Stomach smooth muscle (tissue), 2 donors: ENCODE measurements at regions not wholly inside any gene's neighbourhood (a gene's known extent, or its start where the extent isn't known, plus 50 kb on each side); places are given as distances from the start of the nearest gene placed in this dataset.
"Not testable (repeated sequence)": the region's sequence is repeated elsewhere in the genome, so short reads cannot be mapped to it uniquely, and the experiment has no call there.

Experiments
- H3K27ac ChIP-seq: one replicate; pipeline ENCODE4 v1.7.0; 2013; ENCODE audit warnings: mild to moderate bottlenecking, low read length, inconsistent platforms
- H3K27me3 ChIP-seq, 2 donors: one replicate each; pipeline ENCODE4 v1.7.0; 2013; ENCODE audit warnings: low read length in 2 of 2; ENCODE audit not compliant: insufficient read depth in 2 of 2, control insufficient read depth in 1 of 2
- H3K36me3 ChIP-seq, 2 donors: one replicate each; pipeline ENCODE4 v1.7.0; 2013; ENCODE audit warnings: low read length in 2 of 2; ENCODE audit not compliant: control insufficient read depth in 2 of 2, insufficient read depth in 2 of 2
- H3K4me1 ChIP-seq: one replicate; pipeline ENCODE4 v1.7.0; 2013; ENCODE audit warnings: low read length; ENCODE audit not compliant: control insufficient read depth, insufficient read depth
- H3K4me3 ChIP-seq, 2 donors: one replicate each; pipeline ENCODE4 v1.7.0; 2013; ENCODE audit warnings: low read length in 2 of 2
- H3K9ac ChIP-seq, 2 donors: one replicate each; pipeline ENCODE4 v1.7.0; 2013; ENCODE audit warnings: low read length in 2 of 2, mild to moderate bottlenecking in 1 of 2
- H3K9me3 ChIP-seq, 2 donors: one replicate each; pipeline ENCODE4 v1.7.0; 2013; ENCODE audit warnings: low read length in 2 of 2; ENCODE audit not compliant: control insufficient read depth in 2 of 2
- donor health status: healthy.
- donor health status: Pancreatic carcinoma.

DNA sequence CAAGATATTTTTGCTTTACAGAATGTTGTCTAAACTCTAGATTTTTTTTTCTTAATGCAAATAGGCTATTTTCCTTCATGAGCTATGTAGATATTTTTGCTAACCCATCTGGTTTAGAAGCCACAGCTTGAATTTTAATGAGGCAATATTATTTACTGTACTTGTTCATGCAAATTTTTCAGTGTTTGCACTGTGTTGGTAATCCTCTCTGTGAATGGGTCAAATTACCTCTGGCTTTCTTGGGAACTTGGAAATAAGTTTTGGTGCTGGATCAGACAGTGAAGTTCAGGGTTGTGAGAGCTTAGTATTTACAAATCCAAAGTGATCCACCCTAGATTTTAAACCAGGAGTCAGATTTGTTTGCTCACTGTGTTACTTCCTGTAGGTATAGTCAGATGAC lies 686.9 kb downstream of the NXPH1 start:
- H3K27me3 ChIP-seq = no peaks in the 10 kb centered on the region
- no peaks in the 10 kb centered on the region for H3K36me3 ChIP-seq
- no peak overlapping the region for H3K27ac ChIP-seq
- no peaks in the 10 kb centered on the region for H3K4me1 ChIP-seq
- H3K9me3 ChIP-seq = no peaks in the 10 kb centered on the region
- no peak overlapping the region for H3K4me3 ChIP-seq
- H3K9ac ChIP-seq = no peak overlapping the region

DNA sequence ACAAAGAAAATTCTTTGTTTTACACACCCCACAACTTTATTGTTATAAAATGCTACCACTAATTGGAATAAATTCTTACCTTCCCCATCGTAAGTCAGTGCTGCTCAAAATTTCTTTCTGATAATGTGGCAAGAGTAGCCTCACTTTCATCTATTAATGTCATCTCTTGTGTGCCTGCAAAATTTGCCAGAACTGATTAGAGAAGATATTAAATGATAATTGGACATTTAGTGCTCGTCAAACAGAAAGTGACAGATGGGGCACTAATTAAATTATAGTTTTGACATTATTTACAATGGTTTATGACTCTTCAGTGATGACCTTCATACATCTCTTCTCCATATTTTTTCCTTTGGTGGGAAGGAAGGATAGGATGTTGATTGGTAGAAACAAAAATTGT lies 690.9 kb downstream of the NXPH1 start:
- H3K4me1 ChIP-seq = no peaks in the 10 kb centered on the region
- H3K4me3 ChIP-seq = no peak overlapping the region
- H3K9ac ChIP-seq = no peak overlapping the region
- no peaks in the 10 kb centered on the region for H3K36me3 ChIP-seq
- H3K27ac ChIP-seq = no peak overlapping the region
- H3K9me3 ChIP-seq = no peaks in the 10 kb centered on the region
- H3K27me3 ChIP-seq = no peaks in the 10 kb centered on the region

DNA sequence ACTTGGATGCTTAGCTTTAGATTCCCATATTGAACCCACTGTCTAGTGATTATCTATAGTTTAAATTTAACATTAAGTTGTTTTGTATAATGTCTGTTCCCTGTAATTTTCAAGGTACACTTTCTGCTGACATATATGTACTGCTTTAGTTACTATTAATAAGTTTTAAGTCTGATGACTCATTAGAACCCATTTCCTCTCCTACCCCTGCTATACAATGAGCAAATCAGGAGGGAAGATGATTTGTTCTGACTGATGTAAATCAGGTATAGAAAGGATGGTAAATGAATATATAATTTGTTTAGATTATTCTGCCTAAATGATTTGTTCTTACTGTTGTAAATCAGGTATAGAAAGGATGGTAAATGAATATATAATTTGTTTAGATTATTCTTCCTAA lies 691.8 kb downstream of the NXPH1 start:
- H3K4me1 ChIP-seq = no peaks in the 10 kb centered on the region
- H3K27ac ChIP-seq = no peak overlapping the region

GRCh38 chr7:9127901-9128300 lies 694.5 kb downstream of the NXPH1 start:
- no peaks in the 10 kb centered on the region for H3K27me3 ChIP-seq
- no peaks in the 10 kb centered on the region for H3K9me3 ChIP-seq
- H3K9ac ChIP-seq = no peak overlapping the region
- H3K4me1 ChIP-seq = no peaks in the 10 kb centered on the region
- no peak overlapping the region for H3K27ac ChIP-seq
- H3K4me3 ChIP-seq = no peak overlapping the region
- no peaks in the 10 kb centered on the region for H3K36me3 ChIP-seq

More for the DNA sequence above, 691.8 kb downstream of the NXPH1 start:
- Histone ChIP-seq H3K9ac (no peak overlapping the region), H3K27me3 (no peaks in the 10 kb centered on the region), H3K36me3 (no peaks in the 10 kb centered on the region), H3K9me3 (no peaks in the 10 kb centered on the region), H3K4me3 (no peak overlapping the region)

- no peak overlapping the region for H3K4me3 ChIP-seq
- H3K9ac ChIP-seq = no peak overlapping the region
- H3K27me3 ChIP-seq = no peaks in the 10 kb centered on the region
- no peaks in the 10 kb centered on the region for H3K9me3 ChIP-seq
- no peaks in the 10 kb centered on the region for H3K4me1 ChIP-seq
- H3K27ac ChIP-seq = no peak overlapping the region
- H3K36me3 ChIP-seq = no peaks in the 10 kb centered on the region
Observed at GRCh38 chr7:9148687-9149086, 715.3 kb downstream of the NXPH1 start.

DNA sequence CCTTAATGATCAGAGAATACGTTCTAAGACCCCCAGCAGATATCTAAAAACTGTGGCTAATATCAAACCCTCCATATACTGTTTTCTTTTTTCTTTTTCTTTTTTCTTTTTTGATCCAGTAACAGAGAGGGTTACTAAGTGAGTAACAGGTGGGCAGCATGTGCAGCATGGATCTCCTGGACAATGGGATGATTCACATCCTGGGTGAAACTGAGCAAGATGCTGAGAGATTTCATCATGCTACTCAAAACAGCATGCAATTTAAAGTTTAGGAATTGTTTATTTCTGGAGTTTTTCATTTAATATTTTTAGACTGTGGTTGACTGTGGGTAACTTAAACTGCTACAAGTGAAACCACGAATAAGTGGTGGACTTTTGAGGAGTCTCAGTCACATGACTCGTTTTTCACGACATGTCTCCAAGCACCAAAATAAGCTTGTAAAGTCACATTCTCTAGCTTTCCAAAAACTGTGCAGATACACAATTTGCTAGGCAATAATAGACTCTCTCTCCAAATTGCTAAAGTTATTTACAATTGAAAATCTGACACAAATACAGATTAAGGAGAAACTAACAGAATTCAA lies 716.2 kb downstream of the NXPH1 start:
- no peaks in the 10 kb centered on the region for H3K4me1 ChIP-seq
- no peak overlapping the region for H3K27ac ChIP-seq
- no peak overlapping the region for H3K4me3 ChIP-seq
- no peaks in the 10 kb centered on the region for H3K27me3 ChIP-seq
- H3K9me3 ChIP-seq = no peaks in the 10 kb centered on the region
- H3K9ac ChIP-seq = no peak overlapping the region
- H3K36me3 ChIP-seq = no peaks in the 10 kb centered on the region

DNA sequence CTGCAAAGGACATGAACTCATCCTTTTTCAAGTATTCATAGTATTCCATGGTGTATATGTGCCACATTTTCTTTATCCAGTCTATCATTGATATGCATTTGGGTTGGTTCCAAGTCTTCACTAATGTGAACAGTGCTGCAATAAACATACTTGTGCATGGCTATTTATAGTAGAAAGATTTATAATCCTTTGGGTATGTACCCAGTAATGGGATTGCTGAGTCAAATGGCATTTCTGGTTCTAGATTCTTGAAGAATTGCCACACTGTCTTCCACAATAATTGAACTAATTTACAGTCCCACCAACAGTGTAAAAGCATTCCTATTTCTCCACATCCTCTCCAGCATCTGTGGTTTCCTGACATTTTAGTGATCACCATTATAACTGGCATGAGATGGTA lies 730.3 kb downstream of the NXPH1 start:
- H3K27ac ChIP-seq, H3K9me3 ChIP-seq, H3K4me1 ChIP-seq, H3K9ac ChIP-seq, H3K36me3 ChIP-seq, H3K4me3 ChIP-seq, H3K27me3 ChIP-seq: not testable (repeated sequence)

DNA sequence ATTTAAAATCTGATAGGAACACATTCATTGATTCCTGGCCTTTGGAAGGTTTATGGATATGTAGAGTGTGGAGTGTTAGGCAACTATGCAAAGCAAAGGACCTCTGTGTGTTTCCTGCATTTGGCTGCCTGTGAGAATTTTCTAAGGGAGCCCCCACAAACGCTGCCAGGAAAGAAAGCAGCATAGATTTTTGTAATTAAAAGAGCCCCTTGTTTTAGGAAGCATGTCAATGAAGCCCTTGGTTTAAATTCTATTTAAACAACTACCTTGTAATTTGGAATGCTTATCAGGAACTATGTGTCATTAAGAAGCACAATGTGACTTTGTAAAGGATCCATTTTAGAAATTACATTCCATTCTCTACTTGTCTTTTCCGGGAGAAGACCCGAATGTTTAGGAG lies 742.5 kb downstream of the NXPH1 start:
- H3K4me3 ChIP-seq = no peak overlapping the region
- no peaks in the 10 kb centered on the region for H3K9me3 ChIP-seq
- H3K9ac ChIP-seq = no peak overlapping the region

GRCh38 chr7:9181356-9181755 lies 747.9 kb downstream of the NXPH1 start:
- H3K4me3 ChIP-seq = no peak overlapping the region
- H3K36me3 ChIP-seq = no peaks in the 10 kb centered on the region
- no peaks in the 10 kb centered on the region for H3K27me3 ChIP-seq
- no peaks in the 10 kb centered on the region for H3K4me1 ChIP-seq
- H3K9me3 ChIP-seq = no peaks in the 10 kb centered on the region
- H3K27ac ChIP-seq = no peak overlapping the region
- no peak overlapping the region for H3K9ac ChIP-seq

More for the DNA sequence above, 742.5 kb downstream of the NXPH1 start:
- Histone ChIP-seq H3K36me3 (no peaks in the 10 kb centered on the region), H3K27me3 (no peaks in the 10 kb centered on the region), H3K4me1 (no peaks in the 10 kb centered on the region), H3K27ac (no peak overlapping the region)

DNA sequence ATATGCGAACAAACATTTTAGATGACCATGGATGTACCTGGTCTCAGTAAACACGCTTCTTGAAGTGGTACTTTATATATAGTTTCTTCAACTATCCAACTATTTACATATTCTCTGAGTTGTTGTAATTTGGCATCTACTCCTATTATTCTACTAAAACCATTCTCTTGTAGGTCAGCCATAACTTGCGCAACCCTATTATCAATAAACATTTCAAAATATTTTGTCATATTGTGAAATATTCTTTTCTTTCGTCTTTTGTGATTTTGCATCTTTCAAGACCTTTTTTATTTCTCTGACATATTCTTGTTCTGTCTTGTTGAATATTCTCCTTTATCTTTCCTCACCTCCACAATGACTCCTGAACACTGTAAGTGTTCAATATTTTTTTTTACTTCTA lies 753.3 kb downstream of the NXPH1 start:
- no peaks in the 10 kb centered on the region for H3K36me3 ChIP-seq
- no peaks in the 10 kb centered on the region for H3K27me3 ChIP-seq
- H3K4me1 ChIP-seq = no peaks in the 10 kb centered on the region
- no peaks in the 10 kb centered on the region for H3K9me3 ChIP-seq
- H3K27ac ChIP-seq = no peak overlapping the region
- no peak overlapping the region for H3K4me3 ChIP-seq
- H3K9ac ChIP-seq = no peak overlapping the region

GRCh38 chr7:9189703-9190102 lies 756.3 kb downstream of the NXPH1 start:
- H3K9ac ChIP-seq = no peak overlapping the region
- H3K4me3 ChIP-seq = no peak overlapping the region
- no peaks in the 10 kb centered on the region for H3K27me3 ChIP-seq
- no peak overlapping the region for H3K27ac ChIP-seq
- H3K36me3 ChIP-seq = no peaks in the 10 kb centered on the region
- no peaks in the 10 kb centered on the region for H3K4me1 ChIP-seq
- H3K9me3 ChIP-seq = no peaks in the 10 kb centered on the region
